ENCODE measurements at regions not wholly inside any gene's neighbourhood (a gene's known extent, or its start where the extent isn't known, plus 50 kb on each side); places are given as distances from the start of the nearest gene placed in this dataset.

DNA sequence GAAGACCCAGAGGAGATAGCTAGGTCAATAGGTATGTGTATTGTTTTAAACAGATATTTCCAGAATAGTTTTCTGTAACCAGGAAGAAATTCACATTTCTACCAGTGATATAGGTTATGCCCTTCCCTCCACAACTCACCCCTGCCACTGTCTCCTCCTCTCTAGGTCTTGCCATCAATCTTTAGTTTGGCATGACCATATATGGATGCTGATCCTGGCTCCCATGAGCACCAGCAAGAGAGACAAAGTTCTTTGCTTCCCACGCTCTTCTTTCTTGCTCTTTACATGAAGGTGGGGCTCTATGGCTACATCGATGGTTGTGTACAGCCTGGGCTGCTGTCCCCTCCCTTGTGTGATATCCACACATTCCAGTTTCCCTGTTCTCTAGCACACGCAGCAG lies 459.4 kb upstream of the ID4 start:
- ChIA-PET POLR2A (ENCODE audit: unreplicated experiment) (no interaction called here), CTCF (no interaction called here)
- Histone ChIP-seq H3K9me3 (ENCODE audit: insufficient read depth, low read depth) (no peaks in the 10 kb centered on the region; the same call in 1 of the 2 replicates), H3K27ac (no peak overlapping the region), H3K36me3 (ENCODE audit: low read depth) (no peaks in the 10 kb centered on the region), H3K27me3 (ENCODE audit: insufficient read depth, low read depth) (no peaks in the 10 kb centered on the region), H3K4me3 (no peak overlapping the region), H2AFZ (no peak overlapping the region), H3K4me2 (no peak overlapping the region), H3K79me2 (ENCODE audit: low read depth) (no peaks in the 10 kb centered on the region), H3K4me1 (replicated peaks; ENCODE audit: insufficient read depth) (peaks cover 19% of the 10 kb centered on the region), H3F3A (ENCODE audit: insufficient read depth, low read depth) (peaks cover 10% of the 10 kb centered on the region; the same call in 1 of the 2 replicates), H3K9me2 (ENCODE audit: insufficient read depth) (no peaks in the 10 kb centered on the region), H4K20me1 (ENCODE audit: insufficient read depth) (no peaks in the 10 kb centered on the region)
- no peak for DNase-seq
- TF ChIP-seq, protein P1, sequence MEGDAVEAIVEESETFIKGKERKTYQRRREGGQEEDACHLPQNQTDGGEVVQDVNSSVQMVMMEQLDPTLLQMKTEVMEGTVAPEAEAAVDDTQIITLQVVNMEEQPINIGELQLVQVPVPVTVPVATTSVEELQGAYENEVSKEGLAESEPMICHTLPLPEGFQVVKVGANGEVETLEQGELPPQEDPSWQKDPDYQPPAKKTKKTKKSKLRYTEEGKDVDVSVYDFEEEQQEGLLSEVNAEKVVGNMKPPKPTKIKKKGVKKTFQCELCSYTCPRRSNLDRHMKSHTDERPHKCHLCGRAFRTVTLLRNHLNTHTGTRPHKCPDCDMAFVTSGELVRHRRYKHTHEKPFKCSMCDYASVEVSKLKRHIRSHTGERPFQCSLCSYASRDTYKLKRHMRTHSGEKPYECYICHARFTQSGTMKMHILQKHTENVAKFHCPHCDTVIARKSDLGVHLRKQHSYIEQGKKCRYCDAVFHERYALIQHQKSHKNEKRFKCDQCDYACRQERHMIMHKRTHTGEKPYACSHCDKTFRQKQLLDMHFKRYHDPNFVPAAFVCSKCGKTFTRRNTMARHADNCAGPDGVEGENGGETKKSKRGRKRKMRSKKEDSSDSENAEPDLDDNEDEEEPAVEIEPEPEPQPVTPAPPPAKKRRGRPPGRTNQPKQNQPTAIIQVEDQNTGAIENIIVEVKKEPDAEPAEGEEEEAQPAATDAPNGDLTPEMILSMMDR (conservative IDR thresholded peaks at IDR 0.05) = no peak
- TF ChIP-seq EZH2 (IDR thresholded peaks at IDR 0.05; ENCODE audit: low read depth) = no peak
- intact Hi-C loops (cut with micrococcal nuclease; ENCODE audit: unreplicated experiment) = no loop called here
- no TSS peak for BruUV-seq (replicated peaks)

DNA sequence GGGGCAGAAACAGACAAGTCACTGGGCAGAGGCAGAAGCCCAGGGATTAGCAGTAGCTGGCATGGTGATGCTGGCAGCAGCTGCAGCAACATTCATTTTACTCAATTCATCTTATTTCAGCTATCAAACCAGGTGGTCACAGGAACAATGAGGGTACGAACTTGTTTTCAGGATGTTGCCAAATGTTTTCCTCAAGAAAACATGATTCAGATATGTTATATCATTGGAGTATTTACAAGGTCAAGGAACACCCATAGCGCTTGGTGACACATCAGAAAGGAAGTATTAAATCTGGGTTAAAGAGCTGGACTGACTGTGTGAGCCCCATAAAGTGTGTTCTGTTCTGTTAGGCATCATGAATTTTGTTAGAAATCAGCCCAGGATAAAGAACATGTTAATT lies 456.9 kb upstream of the ID4 start:
- peak in 1 of 2 experiments; percentile 87 for DNase-seq
- ChIA-PET POLR2A (ENCODE audit: unreplicated experiment) (no interaction called here), CTCF (no interaction called here)
- Histone ChIP-seq H3K27ac (peak overlapping the region; percentile 46), H4K20me1 (ENCODE audit: insufficient read depth) (no peaks in the 10 kb centered on the region), H3F3A (ENCODE audit: insufficient read depth, low read depth) (peaks cover 10% of the 10 kb centered on the region; the same call in 1 of the 2 replicates), H3K4me2 (peak overlapping the region; percentile 46), H3K79me2 (ENCODE audit: low read depth) (no peaks in the 10 kb centered on the region), H3K9me2 (ENCODE audit: insufficient read depth) (no peaks in the 10 kb centered on the region), H3K36me3 (ENCODE audit: low read depth) (no peaks in the 10 kb centered on the region), H3K9me3 (ENCODE audit: insufficient read depth, low read depth) (peaks cover 5% of the 10 kb centered on the region; the same call in 1 of the 2 replicates), H3K4me1 (replicated peaks; ENCODE audit: insufficient read depth) (peaks cover 19% of the 10 kb centered on the region), H3K4me3 (no peak overlapping the region), H2AFZ (0 out of 2 replicates have a peak overlapping the region, but pooled peaks have one; percentile 49), H3K27me3 (ENCODE audit: insufficient read depth, low read depth) (no peaks in the 10 kb centered on the region)
- intact Hi-C loops (cut with micrococcal nuclease; ENCODE audit: unreplicated experiment) = no loop called here
- TF ChIP-seq, protein P1 (conservative IDR thresholded peaks at IDR 0.05) = no peak
- no peak for TF ChIP-seq EZH2 (IDR thresholded peaks at IDR 0.05; ENCODE audit: low read depth)
- no TSS peak for BruUV-seq (replicated peaks)

DNA sequence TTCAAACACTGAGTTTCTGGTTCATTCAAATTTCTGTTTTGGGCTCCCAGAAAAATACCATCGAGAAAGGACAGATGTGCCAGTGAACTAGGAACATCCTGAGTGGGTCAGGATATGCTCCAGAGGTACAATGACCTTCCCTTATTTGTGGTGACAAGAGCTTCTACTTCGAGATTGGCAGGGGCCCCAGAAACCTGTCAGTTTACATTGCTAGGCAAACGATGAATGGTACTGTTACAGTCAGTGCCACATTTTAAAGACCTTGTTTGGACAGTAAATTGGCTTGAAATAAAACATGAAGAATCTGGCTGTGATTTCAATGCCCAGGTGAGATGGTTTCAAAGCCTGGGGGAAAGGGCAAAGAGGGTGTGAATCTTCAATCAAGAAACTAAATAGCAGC lies 454.5 kb upstream of the ID4 start:
- H3K27me3 ChIP-seq (ENCODE audit: insufficient read depth, low read depth) = no peaks in the 10 kb centered on the region
- H4K20me1 ChIP-seq (ENCODE audit: insufficient read depth) = no peaks in the 10 kb centered on the region
- no peak for DNase-seq
- no peaks in the 10 kb centered on the region for H3K79me2 ChIP-seq (ENCODE audit: low read depth)
- intact Hi-C loops (cut with micrococcal nuclease; ENCODE audit: unreplicated experiment) = no loop called here
- TF ChIP-seq, protein P1 (conservative IDR thresholded peaks at IDR 0.05) = no peak
- TF ChIP-seq EZH2 (IDR thresholded peaks at IDR 0.05; ENCODE audit: low read depth) = no peak
- ChIA-PET POLR2A (ENCODE audit: unreplicated experiment) (no interaction called here), CTCF (interaction anchor here (0.6 kb wide), 1 partner anchor 42 kb away, joined by 3 read pairs; no protein-coding TSS in a partner anchor)
- peaks cover 8% of the 10 kb centered on the region for H3K9me3 ChIP-seq (ENCODE audit: insufficient read depth, low read depth)
- H3K9me2 ChIP-seq (ENCODE audit: insufficient read depth) = no peaks in the 10 kb centered on the region
- no peak overlapping the region for H3K4me3 ChIP-seq
- H3K36me3 ChIP-seq (ENCODE audit: low read depth) = no peaks in the 10 kb centered on the region
- H3K27ac ChIP-seq = no peak overlapping the region
- peak overlapping the region; percentile 26; the same call in 1 of the 2 replicates for H2AFZ ChIP-seq
- peaks cover 19% of the 10 kb centered on the region for H3K4me1 ChIP-seq (replicated peaks; ENCODE audit: insufficient read depth)
- H3F3A ChIP-seq (ENCODE audit: insufficient read depth, low read depth) = peaks cover 10% of the 10 kb centered on the region; the same call in 1 of the 2 replicates
- H3K4me2 ChIP-seq = no peak overlapping the region
- no TSS peak for BruUV-seq (replicated peaks)

Measured in PC-9 (cell line).